GM18508 (cell line): ENCODE measurements at regions not wholly inside any gene's neighbourhood (a gene's known extent, or its start where the extent isn't known, plus 50 kb on each side); places are given as distances from the start of the nearest gene placed in this dataset.

Source experiments
- ATAC-seq: cut with Tn5 transposase; IDR thresholded peaks from one replicate; pipeline ENCODE4 v1.9.1; 2021; ENCODE audit warnings: moderate number of reproducible peaks; ENCODE audit not compliant: insufficient read depth, unreplicated experiment

DNA sequence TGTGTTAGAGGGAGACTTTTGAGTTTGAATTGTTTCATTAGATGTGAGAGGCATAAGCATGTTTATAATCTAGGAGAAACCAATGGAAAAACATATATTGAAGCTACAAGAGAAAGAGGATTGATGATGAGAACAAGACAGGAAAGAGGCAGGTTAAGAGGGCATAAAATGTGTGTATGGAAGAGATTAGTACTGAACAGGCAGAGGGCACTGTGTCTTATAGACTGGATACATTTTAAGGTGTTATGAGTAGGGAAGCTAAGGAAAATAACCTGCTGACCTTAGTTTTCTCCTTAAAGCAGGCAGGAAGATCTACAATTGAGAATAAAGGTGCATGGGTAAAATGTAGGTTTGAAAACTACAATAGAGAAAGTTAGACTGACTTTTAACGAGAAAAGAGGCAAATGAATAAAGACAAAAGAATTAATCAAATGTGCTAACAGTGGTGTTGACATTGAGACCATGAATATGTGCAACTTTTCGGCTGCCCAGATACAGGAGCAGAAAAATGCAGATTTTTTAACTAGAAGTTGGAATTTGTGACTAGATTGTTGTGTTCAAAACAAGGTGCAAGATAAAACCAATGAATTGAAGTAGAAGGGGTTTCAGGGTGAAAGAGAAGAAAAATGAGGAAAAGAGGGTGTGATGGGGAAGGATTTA, 846.3 kb downstream of the HACE1 start:
- ATAC-seq, result no peak

DNA sequence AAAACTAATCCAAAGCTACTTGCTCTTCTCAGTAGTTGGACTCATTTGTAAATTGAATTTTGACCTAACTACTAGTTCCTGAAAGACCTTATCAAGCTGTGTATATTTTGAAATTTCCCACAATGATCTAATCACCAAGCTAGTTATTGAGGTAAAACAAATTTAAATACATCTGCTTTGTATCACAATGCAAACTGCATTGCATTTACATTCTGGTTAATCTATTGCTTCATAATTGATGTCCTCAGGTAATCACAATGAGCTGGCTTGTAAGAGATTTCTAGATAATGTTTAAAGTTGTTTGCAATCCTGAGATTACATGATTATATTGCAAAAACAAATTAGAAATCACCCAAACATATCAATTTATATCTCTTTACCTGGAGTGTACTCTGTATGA, 848.8 kb downstream of the HACE1 start:
- ATAC-seq, result no peak

DNA sequence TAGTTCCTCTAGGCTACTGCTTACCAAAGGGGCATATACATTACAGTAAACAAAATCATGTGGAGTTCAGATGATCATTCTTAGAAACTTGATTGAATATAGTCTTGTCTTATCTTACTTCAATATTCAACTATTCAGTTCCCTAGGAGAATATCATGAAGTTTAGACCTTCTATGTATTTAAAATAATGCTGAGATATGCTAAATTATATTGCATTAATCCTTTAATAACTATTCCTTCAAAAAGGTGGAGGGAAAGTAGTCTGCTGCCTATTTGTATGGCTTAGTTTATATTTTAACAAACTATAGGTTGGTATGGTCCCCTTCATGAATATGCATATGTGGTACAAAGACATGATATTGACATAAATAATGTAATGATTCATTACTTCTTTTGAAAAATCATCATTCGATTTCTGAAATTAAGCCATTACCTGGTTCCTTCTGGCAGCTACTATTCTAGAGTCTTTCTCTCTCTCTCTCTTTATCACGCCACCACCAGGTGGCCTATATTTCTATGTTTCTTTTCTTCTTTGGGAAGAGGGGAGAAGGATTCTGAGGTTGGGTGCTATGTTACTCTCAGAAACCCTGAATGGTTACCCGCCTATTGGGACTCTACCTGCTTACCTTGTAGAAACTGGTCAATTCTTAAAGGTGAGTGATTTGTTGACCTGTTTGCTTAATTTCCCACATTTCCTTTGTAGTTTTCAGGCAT, 855.8 kb downstream of the HACE1 start:
- no peak for ATAC-seq

DNA sequence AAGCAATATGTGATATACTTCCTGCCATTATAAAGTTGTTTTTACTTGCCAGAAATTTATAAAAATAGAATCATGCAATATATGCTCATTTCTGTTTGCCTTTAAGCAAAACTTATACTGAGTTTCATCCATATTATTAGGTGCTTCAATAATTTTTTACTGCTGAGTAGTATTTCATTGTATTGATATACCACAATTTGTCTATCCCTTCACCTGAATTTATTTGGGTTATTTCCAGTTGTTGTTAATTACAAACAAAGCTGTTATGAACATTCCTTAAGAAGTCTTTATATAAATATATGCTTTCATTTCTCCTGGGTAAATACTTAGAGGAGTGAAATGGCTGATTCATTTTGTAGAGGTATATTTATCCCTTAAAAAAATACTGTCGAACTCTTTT, 864.1 kb downstream of the HACE1 start:
- no peak for ATAC-seq

DNA sequence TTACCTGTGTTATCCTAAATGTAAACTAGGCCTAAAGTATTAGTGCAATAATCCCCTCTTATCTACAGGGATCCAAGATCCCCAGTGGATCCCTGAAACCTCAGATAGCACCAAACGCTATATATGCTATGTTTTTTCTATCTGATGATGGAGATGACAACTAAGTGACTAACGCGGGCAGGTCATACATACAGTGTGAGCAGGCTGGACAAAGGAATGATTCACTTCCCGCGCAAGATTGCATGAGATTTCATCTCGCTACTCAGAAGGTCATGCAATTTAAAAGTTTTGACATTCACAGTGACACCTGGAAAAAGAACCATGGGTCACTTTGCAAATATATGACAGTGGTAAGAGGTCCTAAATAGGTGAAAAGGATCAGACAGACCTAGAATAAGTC, 875.9 kb downstream of the HACE1 start:
- ATAC-seq, result no peak

DNA sequence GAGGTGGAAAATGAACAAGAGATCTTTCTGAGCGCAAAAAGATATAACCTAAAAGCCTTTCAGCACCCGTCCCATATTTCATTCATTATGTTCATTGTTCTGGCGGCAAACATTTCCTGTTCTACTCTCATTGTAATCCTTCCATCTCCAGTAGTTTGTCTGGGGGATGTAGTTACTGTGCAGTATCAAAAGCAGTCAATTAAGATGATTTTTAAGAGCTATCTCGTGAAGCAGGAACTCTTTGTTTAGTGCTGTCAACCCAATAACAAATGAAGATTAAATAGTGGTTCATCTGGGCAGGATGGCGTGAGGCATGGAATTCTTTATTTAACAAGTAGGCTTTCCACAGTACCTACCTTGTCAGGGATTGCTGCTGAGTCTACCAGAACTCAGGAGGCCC, 876.7 kb downstream of the HACE1 start:
- no peak for ATAC-seq

DNA sequence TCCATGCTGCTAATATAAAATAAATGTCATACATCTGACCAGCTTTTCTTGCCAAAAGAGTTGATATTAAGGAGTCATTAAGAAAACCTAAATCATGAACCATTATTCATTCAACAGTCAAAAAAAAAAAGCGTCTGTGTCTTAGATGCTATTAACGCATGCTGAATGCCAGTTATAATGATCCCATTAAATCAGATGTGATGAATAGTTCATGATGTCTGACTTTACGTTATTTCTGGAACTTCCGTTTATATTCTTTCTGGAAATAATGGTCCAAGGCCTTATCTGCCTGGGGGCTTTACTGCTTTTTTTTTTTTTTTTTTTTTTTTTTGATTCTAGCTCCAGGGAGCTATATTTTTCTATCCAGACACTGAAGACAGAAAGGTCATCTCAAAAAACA, 877.1 kb downstream of the HACE1 start:
- ATAC-seq, result no peak

DNA sequence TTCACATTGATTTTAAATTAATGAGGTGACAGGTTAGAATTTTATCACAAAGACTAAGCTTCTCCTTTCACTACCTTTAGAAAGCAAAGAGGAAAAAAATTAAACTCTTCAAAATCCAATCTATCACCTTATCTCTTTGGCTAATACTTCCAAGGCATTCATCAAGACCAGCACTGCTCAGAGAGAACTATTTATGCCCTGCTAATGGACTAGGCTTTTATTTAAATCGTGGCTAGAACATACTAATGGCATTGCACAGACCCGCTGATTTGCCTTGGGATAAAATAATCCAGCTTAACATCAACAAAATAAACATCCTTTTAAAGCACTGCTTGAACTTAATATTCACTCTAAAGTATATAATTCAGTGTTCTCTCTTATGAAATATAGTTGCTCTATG, 880.4 kb downstream of the HACE1 start:
- ATAC-seq, result no peak

DNA sequence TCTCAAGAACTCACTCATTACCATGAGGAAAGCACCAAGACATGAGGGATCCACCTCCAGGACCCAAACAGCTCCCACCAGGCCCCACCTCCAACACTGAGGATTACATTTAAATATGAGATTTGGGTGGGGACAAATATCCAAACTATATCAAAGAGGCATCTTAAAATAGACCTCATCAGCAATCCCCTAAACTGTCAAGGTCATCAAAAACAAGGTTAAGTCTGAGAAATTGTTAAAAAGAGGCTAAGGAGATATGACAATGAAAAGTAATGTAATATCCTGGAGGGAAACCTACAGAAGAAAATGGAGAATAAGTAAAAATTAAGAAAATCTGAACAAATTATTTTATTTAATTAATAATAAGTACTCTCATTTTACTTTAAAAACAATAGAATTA, 922.3 kb downstream of the HACE1 start:
- no peak for ATAC-seq

DNA sequence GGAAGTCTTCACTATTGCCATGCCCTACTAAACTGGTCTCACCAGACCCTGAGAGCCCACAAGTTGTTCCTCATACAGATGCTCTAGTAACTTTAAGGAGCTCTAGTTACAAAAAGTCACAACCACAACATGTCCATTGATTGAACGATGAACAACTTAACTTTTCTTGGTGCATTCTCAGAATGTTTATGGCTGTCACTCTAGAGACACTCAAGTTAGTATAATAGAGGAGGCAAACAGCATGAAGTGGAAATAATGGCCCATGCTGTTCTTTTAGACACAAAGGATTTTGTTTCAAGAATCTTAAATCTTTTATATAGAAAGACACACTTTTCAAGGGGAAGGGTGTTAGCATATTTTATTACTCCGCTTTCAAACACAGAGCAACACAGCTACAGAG, 934.4 kb downstream of the HACE1 start:
- no peak for ATAC-seq

DNA sequence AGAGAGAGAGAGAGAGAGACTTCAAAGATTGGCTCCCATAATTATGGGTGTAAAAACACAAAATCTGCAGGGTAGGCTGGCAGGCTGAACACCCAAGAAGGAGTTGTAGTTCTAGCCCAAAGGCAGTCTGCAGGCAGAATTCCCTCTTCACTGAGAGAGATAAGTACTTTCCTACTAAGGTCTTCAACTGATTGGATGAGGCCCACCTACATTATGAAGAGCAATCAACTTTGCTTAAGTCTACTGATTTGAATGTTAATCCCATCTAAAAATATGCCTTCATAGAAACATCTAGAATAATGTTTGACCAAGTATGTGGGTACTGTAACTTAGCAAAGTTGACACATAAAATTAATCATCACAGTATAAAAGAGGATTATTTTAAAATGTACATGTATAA, 949.7 kb downstream of the HACE1 start:
- no peak for ATAC-seq

DNA sequence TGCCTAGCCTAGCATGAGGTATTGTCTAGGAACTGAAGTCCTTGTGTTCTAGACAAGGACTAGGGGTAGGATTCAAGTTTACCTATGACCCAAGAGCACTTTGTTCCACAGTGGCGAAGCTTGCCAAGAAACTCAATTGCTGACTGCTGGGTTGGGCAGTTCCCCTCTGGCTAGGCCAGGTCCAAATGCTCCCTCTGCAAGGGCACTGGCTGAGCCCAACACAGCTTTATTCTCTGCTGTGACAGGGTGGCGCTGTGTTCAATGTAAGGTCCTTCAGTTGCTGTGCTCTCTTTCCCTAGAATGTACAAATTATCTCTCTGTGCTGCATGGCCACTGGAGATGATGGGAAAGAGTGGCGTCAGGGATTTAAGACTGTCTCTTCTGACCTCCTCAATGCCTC, 950.8 kb downstream of the HACE1 start:
- no peak for ATAC-seq

DNA sequence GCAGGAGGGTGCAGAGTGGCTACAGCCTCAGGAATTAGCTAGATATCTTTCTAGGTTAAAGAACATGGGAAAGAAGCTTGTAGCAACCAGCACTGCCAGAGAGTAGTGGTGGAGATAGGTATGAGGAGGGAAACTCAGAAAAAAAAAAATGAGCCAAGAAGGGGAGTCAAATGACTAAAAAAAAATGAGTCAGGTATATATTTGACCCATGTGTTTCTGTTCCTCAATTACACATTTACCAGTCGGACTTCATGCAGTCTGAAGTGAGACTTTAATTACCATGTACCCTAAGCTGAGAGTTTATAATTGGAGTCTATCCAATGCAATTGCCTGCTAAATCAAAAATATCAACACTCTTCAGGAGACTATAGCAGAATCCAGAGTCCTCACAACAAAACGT, 964.6 kb downstream of the HACE1 start:
- ATAC-seq, result no peak

DNA sequence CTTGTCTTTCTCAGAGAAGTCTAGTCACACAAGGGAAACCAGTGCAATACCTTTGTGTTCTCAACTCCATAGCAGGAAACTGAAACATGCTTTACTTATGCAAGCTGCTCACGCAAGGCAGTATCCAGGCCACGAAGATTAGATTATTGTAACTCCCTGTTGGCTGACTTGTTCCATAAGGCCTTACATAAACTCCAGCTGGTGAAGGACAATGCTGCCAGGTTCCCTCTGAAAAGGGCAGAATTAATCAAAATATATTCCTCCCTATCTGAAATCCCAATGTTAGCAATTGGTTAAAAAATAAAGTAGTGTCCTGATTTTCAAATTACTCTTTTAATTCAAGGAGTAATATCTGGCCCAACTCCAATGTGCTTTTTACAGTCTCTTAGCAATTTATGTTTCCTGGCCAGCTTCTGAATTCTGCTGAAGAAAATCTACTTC, 966.6 kb downstream of the HACE1 start:
- ATAC-seq, result no peak

DNA sequence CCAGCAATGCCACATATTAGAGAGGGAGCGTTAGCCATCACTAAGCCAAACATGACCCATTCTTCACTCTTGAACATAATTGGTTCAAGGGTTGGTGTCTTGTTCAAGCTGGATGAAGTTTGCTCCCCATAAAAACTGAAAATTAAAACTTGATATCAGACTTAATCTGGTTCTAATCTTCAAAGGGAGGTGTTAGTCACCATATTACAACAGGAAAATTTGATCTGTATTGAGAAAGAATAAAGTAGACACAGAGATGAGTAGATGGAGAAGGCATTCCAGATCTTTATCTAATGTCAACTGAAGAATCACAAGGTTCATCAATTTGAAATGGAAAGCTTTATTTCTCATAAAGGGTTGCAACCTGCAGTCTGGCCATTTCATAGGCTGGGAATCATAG, 972.8 kb downstream of the HACE1 start:
- no peak for ATAC-seq

DNA sequence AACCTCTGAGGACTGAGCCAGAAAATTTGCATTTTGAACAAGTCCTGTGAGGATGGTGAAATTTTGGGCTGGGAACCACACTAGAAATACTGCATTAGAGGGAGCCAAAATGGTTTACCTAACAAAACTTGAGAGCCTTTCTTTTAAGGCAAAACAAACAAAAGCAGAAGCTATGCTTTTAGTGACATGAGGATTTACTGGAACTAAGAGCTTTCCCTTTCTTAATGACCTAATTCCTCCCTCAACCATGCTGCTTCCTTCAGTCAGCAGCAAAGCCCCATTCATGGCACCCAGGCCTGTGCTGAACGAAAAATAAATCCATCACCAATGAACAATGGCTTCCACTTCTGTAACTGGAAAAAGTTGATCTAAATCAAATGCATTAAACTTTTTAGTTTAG, 974.3 kb downstream of the HACE1 start:
- ATAC-seq, result no peak

DNA sequence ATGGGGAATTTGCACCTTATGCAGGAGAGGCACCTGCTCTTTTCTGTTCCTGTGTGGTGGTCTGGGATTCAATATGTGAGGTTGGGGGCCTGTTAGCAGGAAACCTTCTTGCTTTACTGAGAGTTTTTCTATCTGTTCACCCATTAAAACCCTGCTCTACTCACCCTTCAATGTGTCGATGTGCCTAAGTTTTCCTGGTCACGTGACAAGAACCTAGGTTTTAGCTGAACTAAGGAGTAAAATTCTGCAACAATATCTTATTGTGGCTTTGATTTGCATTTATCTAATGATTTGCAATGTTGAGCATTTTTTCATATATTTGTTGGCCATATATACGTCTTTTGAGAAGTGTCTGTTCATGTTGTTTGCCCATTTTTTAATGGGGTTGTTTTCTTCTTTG, 979.9 kb downstream of the HACE1 start:
- ATAC-seq, result no peak

DNA sequence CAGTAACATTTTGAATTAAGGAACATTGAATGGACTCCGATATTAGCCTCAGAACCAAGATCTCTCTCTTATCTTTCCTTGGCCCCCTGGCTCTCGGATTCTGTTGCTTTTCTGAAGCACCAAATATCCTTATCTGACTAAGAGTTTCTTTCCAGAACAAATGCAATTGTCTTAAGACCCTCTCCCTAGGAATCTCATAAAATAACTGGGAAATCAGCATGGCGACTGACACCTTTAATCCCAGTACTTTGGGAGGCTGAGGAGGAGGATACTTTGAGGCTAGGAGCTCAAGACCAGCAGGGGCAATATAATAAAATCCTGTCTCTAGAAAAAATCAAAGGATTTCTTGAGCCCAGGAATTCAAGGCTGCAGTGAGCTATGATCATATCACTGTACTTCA, 984.5 kb downstream of the HACE1 start:
- no peak for ATAC-seq

DNA sequence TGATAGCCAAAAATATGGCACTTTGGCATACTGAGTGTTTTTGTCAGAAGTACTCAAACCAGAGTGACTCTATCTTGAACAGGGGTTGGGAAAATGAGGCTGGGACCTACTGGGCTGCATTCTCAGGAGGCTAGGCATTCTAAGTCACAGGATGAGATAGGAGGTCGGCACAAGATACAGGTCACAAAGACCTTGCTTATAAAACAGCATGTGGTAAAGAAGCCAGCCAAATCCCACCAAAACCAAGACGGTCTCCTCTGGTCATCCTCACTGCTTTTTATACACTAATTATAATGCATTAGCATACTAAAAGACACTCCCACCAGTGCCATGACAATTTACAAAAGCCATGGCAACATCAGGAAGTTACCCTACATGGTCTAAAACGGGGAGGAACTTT, 985.1 kb downstream of the HACE1 start:
- ATAC-seq, result no peak

DNA sequence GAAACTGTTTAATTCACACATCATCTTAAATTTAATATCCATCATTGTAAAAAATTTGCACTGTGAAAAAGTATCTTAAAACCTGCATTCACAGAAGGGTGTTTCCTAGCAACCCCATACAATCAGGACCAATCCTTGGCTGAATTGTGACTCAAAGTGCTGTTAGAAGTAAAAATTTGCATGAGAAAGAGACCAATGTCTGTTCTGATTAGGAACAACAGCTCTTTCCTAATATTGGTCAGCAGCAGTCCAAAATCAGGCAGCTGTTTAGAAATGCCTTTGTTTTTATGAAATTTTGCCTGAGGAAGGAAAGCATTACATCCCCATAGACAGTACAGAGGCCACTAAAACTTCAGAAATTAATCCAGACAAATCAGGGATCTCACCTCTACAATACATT, 987.0 kb downstream of the HACE1 start:
- no peak for ATAC-seq

DNA sequence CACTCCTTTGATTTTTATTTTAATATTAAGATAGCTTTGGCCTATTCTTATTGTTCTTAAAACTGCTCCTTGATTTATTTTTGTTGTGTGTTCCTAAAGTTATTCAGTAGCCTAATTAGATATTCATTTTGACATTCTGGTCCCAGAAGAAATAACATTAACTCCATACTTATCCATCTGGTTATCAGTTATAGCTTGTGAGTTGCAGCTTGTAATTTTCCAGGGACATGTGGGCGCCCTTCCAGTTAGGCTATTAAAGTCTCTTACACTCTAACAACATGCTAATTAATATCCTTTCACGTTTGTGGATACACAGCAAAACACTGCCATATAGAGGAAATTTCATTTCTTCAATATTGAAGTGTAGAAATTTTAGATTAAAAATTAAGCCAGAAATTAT, 987.5 kb downstream of the HACE1 start:
- ATAC-seq, result no peak

DNA sequence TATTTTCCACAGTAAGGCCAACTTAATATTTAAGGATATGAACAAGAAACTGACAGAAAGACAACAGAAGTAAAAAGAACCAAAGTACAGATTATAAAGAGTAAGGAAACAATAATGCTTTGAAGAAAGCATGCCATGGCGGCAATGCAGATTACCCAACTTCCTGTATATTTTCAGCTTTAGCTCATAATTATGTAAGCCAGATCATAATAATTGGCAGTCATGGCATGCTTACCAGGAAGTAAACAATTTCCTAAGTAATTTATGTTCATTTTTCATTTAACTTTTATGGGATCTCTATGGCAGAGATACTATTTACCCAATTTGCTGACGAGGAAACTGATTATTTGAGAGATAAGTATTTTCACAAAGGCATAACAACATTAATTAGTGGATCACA, 988.7 kb downstream of the HACE1 start:
- ATAC-seq, result no peak
